ENCODE measurements at regions not wholly inside any gene's neighbourhood (a gene's known extent, or its start where the extent isn't known, plus 50 kb on each side); places are given as distances from the start of the nearest gene placed in this dataset.

GRCh38 chr7:25944777-25945515 is 207.1 kb upstream of the NFE2L3 start:
- no peak overlapping the region for H3K27ac ChIP-seq (ENCODE audit: insufficient read depth, low read depth, low read length, poor library complexity, severe bottlenecking)
- no peaks in the 10 kb centered on the region for H3K9me3 ChIP-seq (ENCODE audit: control insufficient read depth, low read length)
- peaks cover 5% of the 10 kb centered on the region for H3K27me3 ChIP-seq (ENCODE audit: control insufficient read depth, insufficient read depth, low read length, poor library complexity, severe bottlenecking)
- no peaks in the 10 kb centered on the region for H3K36me3 ChIP-seq (ENCODE audit: control insufficient read depth, insufficient read depth, low read length)
- no peak overlapping the region for H3K4me3 ChIP-seq (ENCODE audit: insufficient read depth, low read depth, low read length)
- WGBS, 2 experiments = 80 to 82% methylated on average over 7 of the region's 8 CpGs
- peaks cover 17% of the 10 kb centered on the region for H3K4me1 ChIP-seq (ENCODE audit: control insufficient read depth, insufficient read depth, low read length)

GRCh38 chr7:25945608-25946007 is 206.4 kb upstream of the NFE2L3 start:
- Histone ChIP-seq H3K9me3 (ENCODE audit: control insufficient read depth, low read length) (no peaks in the 10 kb centered on the region), H3K36me3 (ENCODE audit: control insufficient read depth, insufficient read depth, low read length) (no peaks in the 10 kb centered on the region), H3K4me1 (ENCODE audit: control insufficient read depth, insufficient read depth, low read length) (peaks cover 12% of the 10 kb centered on the region), H3K4me3 (ENCODE audit: insufficient read depth, low read depth, low read length) (no peak overlapping the region), H3K27ac (ENCODE audit: insufficient read depth, low read depth, low read length, poor library complexity, severe bottlenecking) (no peak overlapping the region), H3K27me3 (ENCODE audit: control insufficient read depth, insufficient read depth, low read length, poor library complexity, severe bottlenecking) (peaks cover 5% of the 10 kb centered on the region)

- WGBS, 2 experiments = 90 to 93% methylated on average over 4 of the region's 4 CpGs
- Histone ChIP-seq H3K9me3 (ENCODE audit: control insufficient read depth, low read length) (no peaks in the 10 kb centered on the region), H3K27me3 (ENCODE audit: control insufficient read depth, insufficient read depth, low read length, poor library complexity, severe bottlenecking) (peaks cover 5% of the 10 kb centered on the region), H3K4me3 (ENCODE audit: insufficient read depth, low read depth, low read length) (no peak overlapping the region), H3K27ac (ENCODE audit: insufficient read depth, low read depth, low read length, poor library complexity, severe bottlenecking) (no peak overlapping the region), H3K36me3 (ENCODE audit: control insufficient read depth, insufficient read depth, low read length) (no peaks in the 10 kb centered on the region), H3K4me1 (ENCODE audit: control insufficient read depth, insufficient read depth, low read length) (peaks cover 12% of the 10 kb centered on the region)
Observed at GRCh38 chr7:25946181-25946580, 205.8 kb upstream of the NFE2L3 start.

GRCh38 chr7:25947669-25948516 is 204.1 kb upstream of the NFE2L3 start:
- Histone ChIP-seq H3K9me3 (ENCODE audit: control insufficient read depth, low read length) (no peaks in the 10 kb centered on the region), H3K4me1 (ENCODE audit: control insufficient read depth, insufficient read depth, low read length) (peaks cover 20% of the 10 kb centered on the region), H3K4me3 (ENCODE audit: insufficient read depth, low read depth, low read length) (no peak overlapping the region), H3K27ac (ENCODE audit: insufficient read depth, low read depth, low read length, poor library complexity, severe bottlenecking) (no peak overlapping the region), H3K36me3 (ENCODE audit: control insufficient read depth, insufficient read depth, low read length) (no peaks in the 10 kb centered on the region), H3K27me3 (ENCODE audit: control insufficient read depth, insufficient read depth, low read length, poor library complexity, severe bottlenecking) (peaks cover 14% of the 10 kb centered on the region)
- WGBS, 2 experiments = 83 to 85% methylated on average over 12 to 13 of the region's 13 CpGs

GRCh38 chr7:25949736-25950487 is 202.1 kb upstream of the NFE2L3 start:
- Histone ChIP-seq H3K4me3 (ENCODE audit: insufficient read depth, low read depth, low read length) (peak overlapping the region; percentile 69), H3K27me3 (ENCODE audit: control insufficient read depth, insufficient read depth, low read length, poor library complexity, severe bottlenecking) (peaks cover 14% of the 10 kb centered on the region), H3K36me3 (ENCODE audit: control insufficient read depth, insufficient read depth, low read length) (no peaks in the 10 kb centered on the region), H3K4me1 (ENCODE audit: control insufficient read depth, insufficient read depth, low read length) (peaks cover 20% of the 10 kb centered on the region), H3K9me3 (ENCODE audit: control insufficient read depth, low read length) (no peaks in the 10 kb centered on the region), H3K27ac (ENCODE audit: insufficient read depth, low read depth, low read length, poor library complexity, severe bottlenecking) (peak overlapping the region; percentile 19)
- WGBS, 2 experiments = 1 to 2% methylated on average over 32 of the region's 32 CpGs

GRCh38 chr7:25950488-25951413 is 201.2 kb upstream of the NFE2L3 start:
- Histone ChIP-seq H3K4me1 (ENCODE audit: control insufficient read depth, insufficient read depth, low read length) (peaks cover 20% of the 10 kb centered on the region), H3K27me3 (ENCODE audit: control insufficient read depth, insufficient read depth, low read length, poor library complexity, severe bottlenecking) (peaks cover 14% of the 10 kb centered on the region), H3K4me3 (ENCODE audit: insufficient read depth, low read depth, low read length) (peak overlapping the region; percentile 69), H3K36me3 (ENCODE audit: control insufficient read depth, insufficient read depth, low read length) (no peaks in the 10 kb centered on the region), H3K9me3 (ENCODE audit: control insufficient read depth, low read length) (no peaks in the 10 kb centered on the region), H3K27ac (ENCODE audit: insufficient read depth, low read depth, low read length, poor library complexity, severe bottlenecking) (peak overlapping the region; percentile 60)
- WGBS, 2 experiments = 0% methylated on average over 86 of the region's 86 CpGs

GRCh38 chr7:25951414-25952260 is 200.4 kb upstream of the NFE2L3 start:
- Histone ChIP-seq H3K4me3 (ENCODE audit: insufficient read depth, low read depth, low read length) (peak overlapping the region; percentile 69), H3K27ac (ENCODE audit: insufficient read depth, low read depth, low read length, poor library complexity, severe bottlenecking) (no peak overlapping the region), H3K36me3 (ENCODE audit: control insufficient read depth, insufficient read depth, low read length) (no peaks in the 10 kb centered on the region), H3K27me3 (ENCODE audit: control insufficient read depth, insufficient read depth, low read length, poor library complexity, severe bottlenecking) (peaks cover 14% of the 10 kb centered on the region), H3K9me3 (ENCODE audit: control insufficient read depth, low read length) (no peaks in the 10 kb centered on the region), H3K4me1 (ENCODE audit: control insufficient read depth, insufficient read depth, low read length) (peaks cover 20% of the 10 kb centered on the region)
- 6 to 8% methylated on average over 46 of the region's 46 CpGs for WGBS, 2 experiments

GRCh38 chr7:25952261-25953057 is 199.5 kb upstream of the NFE2L3 start:
- Histone ChIP-seq H3K9me3 (ENCODE audit: control insufficient read depth, low read length) (no peaks in the 10 kb centered on the region), H3K4me3 (ENCODE audit: insufficient read depth, low read depth, low read length) (peak overlapping the region; percentile 69), H3K4me1 (ENCODE audit: control insufficient read depth, insufficient read depth, low read length) (peaks cover 20% of the 10 kb centered on the region), H3K27me3 (ENCODE audit: control insufficient read depth, insufficient read depth, low read length, poor library complexity, severe bottlenecking) (peaks cover 14% of the 10 kb centered on the region), H3K27ac (ENCODE audit: insufficient read depth, low read depth, low read length, poor library complexity, severe bottlenecking) (no peak overlapping the region), H3K36me3 (ENCODE audit: control insufficient read depth, insufficient read depth, low read length) (no peaks in the 10 kb centered on the region)
- WGBS, 2 experiments = 57 to 60% methylated on average over 19 of the region's 19 CpGs
